H9 (cell line): ENCODE measurements at regions not wholly inside any gene's neighbourhood (a gene's known extent, or its start where the extent isn't known, plus 50 kb on each side); places are given as distances from the start of the nearest gene placed in this dataset.

Experiments
- DNase-seq: peaks from one replicate; pipeline ENCODE4 v3.0.0-alpha.2; 2017
- H2AFZ ChIP-seq: one replicate; pipeline ENCODE4 v1.6.1; 2013; ENCODE audit warnings: mild to moderate bottlenecking, low read length, control low read depth, moderate library complexity
- H2AK5ac ChIP-seq: 2 replicates; pipeline ENCODE4 v1.6.1; 2013; ENCODE audit warnings: low read length, control low read depth, mixed read lengths; ENCODE audit not compliant: insufficient read length
- H2BK120ac ChIP-seq: one replicate; pipeline ENCODE4 v1.6.1; 2013; ENCODE audit warnings: low read depth, mild to moderate bottlenecking, low read length, control low read depth, inconsistent platforms; ENCODE audit not compliant: poor library complexity, severe bottlenecking
- H2BK12ac ChIP-seq: 2 replicates; pipeline ENCODE4 v1.6.1; 2013; ENCODE audit warnings: low read length, control low read depth, mixed read lengths, low read depth; ENCODE audit not compliant: insufficient read length
- H2BK15ac ChIP-seq: 2 replicates; pipeline ENCODE4 v1.6.1; 2013; ENCODE audit warnings: low read depth, low read length, control low read depth
- H2BK20ac ChIP-seq: one replicate; pipeline ENCODE4 v1.6.1; 2013; ENCODE audit warnings: low read depth, mild to moderate bottlenecking, low read length, control low read depth, inconsistent platforms; ENCODE audit not compliant: poor library complexity, severe bottlenecking
- H2BK5ac ChIP-seq: 2 replicates; pipeline ENCODE4 v1.6.1; 2013; ENCODE audit warnings: low read length, control low read depth, mixed read lengths; ENCODE audit not compliant: insufficient read length
- H3K14ac ChIP-seq: 2 replicates; pipeline ENCODE4 v1.6.1; 2013; ENCODE audit warnings: low read length, control low read depth; ENCODE audit not compliant: insufficient read depth
- H3K18ac ChIP-seq: 2 replicates; pipeline ENCODE4 v1.6.1; 2013; ENCODE audit warnings: low read depth, mild to moderate bottlenecking, mixed read lengths, low read length, control low read depth; ENCODE audit not compliant: insufficient read length
- H3K23ac ChIP-seq: 2 replicates; pipeline ENCODE4 v1.6.1; 2013; ENCODE audit warnings: low read length, control low read depth, mixed read lengths, low read depth; ENCODE audit not compliant: insufficient read length
- H3K23me2 ChIP-seq: 2 replicates; pipeline ENCODE4 v1.6.1; 2013; ENCODE audit warnings: low read depth, mild to moderate bottlenecking, mixed read lengths, low read length, control low read depth; ENCODE audit not compliant: insufficient read length, poor library complexity, severe bottlenecking
- H3K27ac ChIP-seq: 2 replicates; pipeline ENCODE4 v1.5.1; 2013; ENCODE audit warnings: low read length, control low read depth, mixed read lengths, low read depth; ENCODE audit not compliant: insufficient read length
- H3K27me3 ChIP-seq: 2 replicates; pipeline ENCODE4 v1.6.1; 2013; ENCODE audit warnings: low read length, control low read depth, inconsistent platforms; ENCODE audit not compliant: insufficient read depth
- H3K4ac ChIP-seq: 2 replicates; pipeline ENCODE4 v1.6.1; 2013; ENCODE audit warnings: low read depth, mild to moderate bottlenecking, control low read depth, inconsistent platforms, low read length, moderate library complexity
- H3K4me1 ChIP-seq: 2 replicates; pipeline ENCODE4 v1.6.1; 2013; ENCODE audit warnings: low read length, control low read depth, inconsistent platforms; ENCODE audit not compliant: insufficient read depth
- H3K4me2 ChIP-seq: 2 replicates; pipeline ENCODE4 v1.6.1; 2013; ENCODE audit warnings: low read length, control low read depth, mixed read lengths; ENCODE audit not compliant: insufficient read length, insufficient read depth
- H3K56ac ChIP-seq: 2 replicates; pipeline ENCODE4 v1.6.1; 2013; ENCODE audit warnings: low read depth, mild to moderate bottlenecking, mixed read lengths, low read length, control low read depth; ENCODE audit not compliant: insufficient read length
- H3K79me1 ChIP-seq: 2 replicates; pipeline ENCODE4 v1.6.1; 2013; ENCODE audit warnings: low read depth, mild to moderate bottlenecking, moderate library complexity, low read length, control low read depth, inconsistent platforms; ENCODE audit not compliant: insufficient read depth, poor library complexity, severe bottlenecking
- H3K79me2 ChIP-seq: 2 replicates; pipeline ENCODE4 v1.6.1; 2013; ENCODE audit warnings: low read length, control low read depth, inconsistent platforms; ENCODE audit not compliant: insufficient read depth
- H3K9ac ChIP-seq: 2 replicates; pipeline ENCODE4 v1.6.1; 2013; ENCODE audit warnings: low read length, control low read depth, mixed read lengths; ENCODE audit not compliant: insufficient read length; ENCODE audit errors: extremely low read depth
- H3K9me3 ChIP-seq: one replicate; pipeline ENCODE4 v1.6.1; 2013; ENCODE audit warnings: low read depth, low read length, inconsistent platforms; ENCODE audit not compliant: control insufficient read depth
- H3T11ph ChIP-seq: one replicate; pipeline ENCODE4 v1.6.1; 2013; ENCODE audit warnings: mild to moderate bottlenecking, low read length, control low read depth, inconsistent platforms
- H4K20me1 ChIP-seq: one replicate; pipeline ENCODE4 v1.6.1; 2013; ENCODE audit not compliant: control insufficient read depth, insufficient read length, insufficient read depth
- H4K5ac ChIP-seq: 2 replicates; pipeline ENCODE4 v1.6.1; 2013; ENCODE audit warnings: low read depth, mild to moderate bottlenecking, mixed read lengths, low read length, control low read depth; ENCODE audit not compliant: insufficient read length
- H4K8ac ChIP-seq: replicated peaks from 2 replicates; pipeline ENCODE4 v1.6.1; 2013; ENCODE audit warnings: low read length, control low read depth, mixed read lengths, low read depth; ENCODE audit not compliant: insufficient read length
- H4K91ac ChIP-seq: 2 replicates; pipeline ENCODE4 v1.6.1; 2013; ENCODE audit warnings: low read depth, mild to moderate bottlenecking, moderate library complexity, mixed read lengths, low read length, control low read depth; ENCODE audit not compliant: insufficient read length
- H3K27ac Mint-ChIP-seq, 3 experiments: 2 replicates in 2 of 3; 3 replicates in 1 of 3; pipeline ENCODE4 v1.8.0; 2020 to 2021; ENCODE audit warnings: mixed read lengths in 3 of 3, mild to moderate bottlenecking in 1 of 3, moderate library complexity in 1 of 3
- H3K27me3 Mint-ChIP-seq: 2 replicates; pipeline ENCODE4 v1.8.0; 2021; ENCODE audit warnings: low read depth, mild to moderate bottlenecking, moderate library complexity, mixed read lengths
- H3K36me3 Mint-ChIP-seq, 3 experiments: 2 replicates in 2 of 3; 3 replicates in 1 of 3; pipeline ENCODE4 v1.8.0; 2020 to 2021; ENCODE audit warnings: low read depth in 3 of 3, mixed read lengths in 3 of 3; ENCODE audit not compliant: insufficient read depth in 1 of 3
- H3K4me1 Mint-ChIP-seq, 2 experiments: 2 replicates each; pipeline ENCODE4 v1.8.0; 2020; ENCODE audit warnings: mixed read lengths in 2 of 2
- H3K4me3 Mint-ChIP-seq, 2 experiments: 2 replicates in 1 of 2; 3 replicates in 1 of 2; pipeline ENCODE4 v1.8.0; 2020 to 2021; ENCODE audit warnings: mild to moderate bottlenecking in 2 of 2, mixed read lengths in 2 of 2, moderate library complexity in 1 of 2
- H3K9me3 Mint-ChIP-seq, 2 experiments: 2 replicates in 1 of 2; 3 replicates in 1 of 2; pipeline ENCODE4 v1.8.0; 2020; ENCODE audit warnings: mild to moderate bottlenecking in 2 of 2, mixed read lengths in 2 of 2, moderate library complexity in 1 of 2
- WGBS: extraction: QIAGEN DNeasy Blood & Tissue Kit; methylation state at CpG from one replicate; pipeline ENCODE4 v1.1.7; 2013; ENCODE audit warnings: missing lambda C conversion rate, low lambda C conversion rate, mixed read lengths; ENCODE audit not compliant: insufficient read length; ENCODE audit errors: extremely low coverage; 5-methylcytosine and 5-hydroxymethylcytosine counted together
- TF ChIP-seq, protein P1 (sequence below): fragments of 200-600 bp; sonication (generic); conservative IDR thresholded peaks from 3 replicates; pipeline ENCODE4 v1.8.0; 2021; ENCODE audit warnings: antibody characterized with exemption, mild to moderate bottlenecking

DNA sequence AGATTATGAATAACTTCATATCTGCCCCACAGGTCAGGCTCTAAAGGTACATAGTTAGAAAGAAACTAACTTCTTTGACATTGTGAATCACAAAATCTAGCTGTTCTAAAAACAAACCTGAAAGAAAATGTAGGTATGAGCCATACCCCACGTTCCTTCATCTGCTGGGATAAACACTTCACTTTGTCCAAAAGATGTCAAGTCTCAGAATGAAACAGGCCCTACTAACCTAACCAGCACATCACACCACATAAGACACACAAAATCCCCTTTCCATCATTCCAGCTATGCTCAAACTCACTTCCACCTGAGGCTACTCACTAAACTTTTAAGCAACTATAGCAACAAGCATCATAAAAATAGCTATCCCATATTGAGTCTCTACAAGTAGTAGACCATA lies 65.2 kb upstream of the GJA5 start:
- Histone ChIP-seq H3K18ac (no peak overlapping the region), H3K4ac (no peak overlapping the region), H4K91ac (no peak overlapping the region), H3K14ac (no peak overlapping the region), H3K27me3 (peaks cover 1% of the 10 kb centered on the region; the same call in 1 of the 2 replicates), H3K4me2 (no peak overlapping the region), H3K9ac (no peak overlapping the region), H2BK12ac (no peak overlapping the region), H4K5ac (no peak overlapping the region), H2AK5ac (no peak overlapping the region), H3K9me3 (no peaks in the 10 kb centered on the region), H3T11ph (no peak overlapping the region), H2BK20ac (no peak overlapping the region), H3K79me1 (no peaks in the 10 kb centered on the region), H3K4me1 (0 out of 2 replicates have a peak, but pooled peaks cover 2% of the 10 kb centered on the region), H2BK5ac (no peak overlapping the region), H3K23me2 (no peaks in the 10 kb centered on the region), H4K8ac (no peak overlapping the region), H2BK15ac (no peak overlapping the region), H3K23ac (no peak overlapping the region), H2AFZ (no peak overlapping the region), H4K20me1 (no peaks in the 10 kb centered on the region), H3K56ac (no peak overlapping the region), H3K79me2 (no peaks in the 10 kb centered on the region), H3K27ac (no peak overlapping the region), H2BK120ac (no peak overlapping the region)
- Mint-ChIP-seq H3K27ac (no peak overlapping the region), H3K9me3 (peaks cover 6 to 14% of the 10 kb centered on the region in 2 experiments; a peak in 4 of 5 replicates), H3K4me3 (no peak overlapping the region), H3K36me3 (peaks cover 2 to 12% (median 9%) of the 10 kb centered on the region in 3 experiments; a peak in 4 of 7 replicates), H3K4me1 (0 out of 4 replicates have a peak, but pooled peaks cover 0 to 4% of the 10 kb centered on the region in 2 experiments), H3K27me3 (peaks cover 2% of the 10 kb centered on the region; the same call in 1 of the 2 replicates)
- TF ChIP-seq, protein P1, sequence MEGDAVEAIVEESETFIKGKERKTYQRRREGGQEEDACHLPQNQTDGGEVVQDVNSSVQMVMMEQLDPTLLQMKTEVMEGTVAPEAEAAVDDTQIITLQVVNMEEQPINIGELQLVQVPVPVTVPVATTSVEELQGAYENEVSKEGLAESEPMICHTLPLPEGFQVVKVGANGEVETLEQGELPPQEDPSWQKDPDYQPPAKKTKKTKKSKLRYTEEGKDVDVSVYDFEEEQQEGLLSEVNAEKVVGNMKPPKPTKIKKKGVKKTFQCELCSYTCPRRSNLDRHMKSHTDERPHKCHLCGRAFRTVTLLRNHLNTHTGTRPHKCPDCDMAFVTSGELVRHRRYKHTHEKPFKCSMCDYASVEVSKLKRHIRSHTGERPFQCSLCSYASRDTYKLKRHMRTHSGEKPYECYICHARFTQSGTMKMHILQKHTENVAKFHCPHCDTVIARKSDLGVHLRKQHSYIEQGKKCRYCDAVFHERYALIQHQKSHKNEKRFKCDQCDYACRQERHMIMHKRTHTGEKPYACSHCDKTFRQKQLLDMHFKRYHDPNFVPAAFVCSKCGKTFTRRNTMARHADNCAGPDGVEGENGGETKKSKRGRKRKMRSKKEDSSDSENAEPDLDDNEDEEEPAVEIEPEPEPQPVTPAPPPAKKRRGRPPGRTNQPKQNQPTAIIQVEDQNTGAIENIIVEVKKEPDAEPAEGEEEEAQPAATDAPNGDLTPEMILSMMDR: no peak
- no peak for DNase-seq
- no CpG with 5 or more reads among the region's 1 CpG for WGBS
